ENCODE measurements at regions not wholly inside any gene's neighbourhood (a gene's known extent, or its start where the extent isn't known, plus 50 kb on each side); places are given as distances from the start of the nearest gene placed in this dataset.

DNA sequence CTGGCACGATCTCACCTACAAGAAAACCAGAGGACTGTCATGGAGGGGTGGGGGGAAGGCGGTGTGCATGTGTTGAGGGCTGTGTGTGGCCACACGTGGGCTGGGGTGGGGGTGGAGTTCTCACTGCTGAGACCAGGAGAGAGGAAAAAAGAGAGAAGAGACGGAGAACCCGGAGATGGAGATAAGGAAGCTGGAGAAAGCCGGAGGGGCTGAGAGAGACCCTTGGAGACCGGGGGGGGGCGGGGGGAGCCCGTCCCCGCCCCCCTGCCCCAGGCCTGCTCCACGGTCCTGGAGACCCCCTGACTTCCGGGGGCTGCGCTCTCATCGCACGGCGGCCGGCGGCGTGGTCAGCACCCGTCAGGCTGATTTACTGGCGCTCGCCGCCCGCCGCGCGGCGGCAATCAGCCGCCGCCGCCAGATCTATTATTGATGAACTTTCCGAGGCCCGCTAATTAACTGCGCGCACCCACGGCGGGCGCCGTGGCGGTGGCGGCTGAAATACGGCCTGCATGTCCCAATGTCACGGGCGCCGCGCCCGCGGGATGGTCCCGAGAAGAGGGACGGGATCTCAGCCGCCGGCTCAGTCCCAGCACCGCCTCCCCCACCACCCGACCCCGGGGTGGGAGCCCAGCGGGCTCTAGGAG, 187.4 kb downstream of the MN1 start:
- TF ChIP-seq ARNTL (CRISPR knock-in tag; IDR thresholded peaks at IDR 0.05; ENCODE audit: borderline replicate concordance, low read depth) (no peak), RARB (CRISPR knock-in tag; IDR thresholded peaks at IDR 0.05) (no peak), ZNF8 (CRISPR knock-in tag; IDR thresholded peaks at IDR 0.05) (no peak), ZFP30 (CRISPR knock-in tag; IDR thresholded peaks at IDR 0.05) (no peak), GLIS3 (CRISPR knock-in tag; IDR thresholded peaks at IDR 0.05) (no peak), PATZ1 (CRISPR knock-in tag; IDR thresholded peaks at IDR 0.05; ENCODE audit: borderline replicate concordance) (no peak)
- no peak for ATAC-seq

DNA sequence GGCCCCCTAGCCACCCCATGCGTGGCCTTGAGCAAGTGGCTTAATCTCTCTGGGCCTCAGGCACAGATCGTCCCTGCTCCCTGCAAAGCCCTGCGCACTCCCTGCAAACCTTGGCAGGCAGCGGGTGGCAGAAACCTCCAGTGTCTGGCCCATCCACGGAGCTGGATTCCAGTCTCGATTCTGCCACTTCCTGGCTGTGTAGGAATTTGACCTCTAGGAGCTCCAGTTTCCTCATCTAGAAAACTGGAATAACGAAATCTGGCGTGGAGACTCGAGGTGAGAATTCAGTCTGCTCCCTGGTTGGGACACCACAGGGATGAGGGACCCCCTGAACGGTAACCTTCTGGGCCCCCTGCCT, 186.9 kb downstream of the MN1 start:
- TF ChIP-seq ISL1 (CRISPR knock-in tag; IDR thresholded peaks at IDR 0.05) (no peak), BACH2 (CRISPR knock-in tag; IDR thresholded peaks at IDR 0.05; ENCODE audit: borderline replicate concordance) (no peak), ESRRG (CRISPR knock-in tag; IDR thresholded peaks at IDR 0.05) (no peak)
- ATAC-seq: no peak

- TF ChIP-seq CSDC2 (CRISPR knock-in tag; IDR thresholded peaks at IDR 0.05) (no peak), PATZ1 (CRISPR knock-in tag; IDR thresholded peaks at IDR 0.05; ENCODE audit: borderline replicate concordance) (no peak), TSHZ2 (CRISPR knock-in tag; IDR thresholded peaks at IDR 0.05) (no peak), ARNTL (CRISPR knock-in tag; IDR thresholded peaks at IDR 0.05; ENCODE audit: borderline replicate concordance, low read depth) (no peak), PPARA (CRISPR knock-in tag; IDR thresholded peaks at IDR 0.05; ENCODE audit: borderline replicate concordance) (no peak), ZNF8 (CRISPR knock-in tag; IDR thresholded peaks at IDR 0.05) (no peak), OSR1 (CRISPR knock-in tag; IDR thresholded peaks at IDR 0.05) (no peak), GLIS3 (CRISPR knock-in tag; IDR thresholded peaks at IDR 0.05) (no peak), TCF4 (CRISPR knock-in tag; IDR thresholded peaks at IDR 0.05; ENCODE audit: borderline replicate concordance) (no peak), RARB (CRISPR knock-in tag; IDR thresholded peaks at IDR 0.05) (no peak), ISL1 (CRISPR knock-in tag; IDR thresholded peaks at IDR 0.05) (no peak)
- TF ChIP-seq, protein P1, sequence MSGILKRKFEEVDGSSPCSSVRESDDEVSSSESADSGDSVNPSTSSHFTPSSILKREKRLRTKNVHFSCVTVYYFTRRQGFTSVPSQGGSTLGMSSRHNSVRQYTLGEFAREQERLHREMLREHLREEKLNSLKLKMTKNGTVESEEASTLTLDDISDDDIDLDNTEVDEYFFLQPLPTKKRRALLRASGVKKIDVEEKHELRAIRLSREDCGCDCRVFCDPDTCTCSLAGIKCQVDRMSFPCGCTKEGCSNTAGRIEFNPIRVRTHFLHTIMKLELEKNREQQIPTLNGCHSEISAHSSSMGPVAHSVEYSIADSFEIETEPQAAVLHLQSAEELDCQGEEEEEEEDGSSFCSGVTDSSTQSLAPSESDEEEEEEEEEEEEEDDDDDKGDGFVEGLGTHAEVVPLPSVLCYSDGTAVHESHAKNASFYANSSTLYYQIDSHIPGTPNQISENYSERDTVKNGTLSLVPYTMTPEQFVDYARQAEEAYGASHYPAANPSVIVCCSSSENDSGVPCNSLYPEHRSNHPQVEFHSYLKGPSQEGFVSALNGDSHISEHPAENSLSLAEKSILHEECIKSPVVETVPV (CRISPR knock-in tag; IDR thresholded peaks at IDR 0.05): no peak
- ATAC-seq: no peak
These were observed 186.1 kb downstream of the MN1 start for GRCh38 chr22:27615408-27615807.

GRCh38 chr22:27616033-27616432, 185.5 kb downstream of the MN1 start:
- no peak for ATAC-seq
- no peak for TF ChIP-seq ZC3H10 (CRISPR knock-in tag; IDR thresholded peaks at IDR 0.05)
- TF ChIP-seq, protein P2, sequence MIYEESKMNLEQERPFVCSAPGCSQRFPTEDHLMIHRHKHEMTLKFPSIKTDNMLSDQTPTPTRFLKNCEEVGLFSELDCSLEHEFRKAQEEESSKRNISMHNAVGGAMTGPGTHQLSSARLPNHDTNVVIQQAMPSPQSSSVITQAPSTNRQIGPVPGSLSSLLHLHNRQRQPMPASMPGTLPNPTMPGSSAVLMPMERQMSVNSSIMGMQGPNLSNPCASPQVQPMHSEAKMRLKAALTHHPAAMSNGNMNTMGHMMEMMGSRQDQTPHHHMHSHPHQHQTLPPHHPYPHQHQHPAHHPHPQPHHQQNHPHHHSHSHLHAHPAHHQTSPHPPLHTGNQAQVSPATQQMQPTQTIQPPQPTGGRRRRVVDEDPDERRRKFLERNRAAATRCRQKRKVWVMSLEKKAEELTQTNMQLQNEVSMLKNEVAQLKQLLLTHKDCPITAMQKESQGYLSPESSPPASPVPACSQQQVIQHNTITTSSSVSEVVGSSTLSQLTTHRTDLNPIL (CRISPR knock-in tag; IDR thresholded peaks at IDR 0.05; ENCODE audit: low read depth): no peak
- no peak for TF ChIP-seq ISL1 (CRISPR knock-in tag; IDR thresholded peaks at IDR 0.05)
- TF ChIP-seq BACH2 (CRISPR knock-in tag; IDR thresholded peaks at IDR 0.05; ENCODE audit: borderline replicate concordance): no peak
- TF ChIP-seq OSR1 (CRISPR knock-in tag; IDR thresholded peaks at IDR 0.05): no peak
- TF ChIP-seq PATZ1 (CRISPR knock-in tag; IDR thresholded peaks at IDR 0.05; ENCODE audit: borderline replicate concordance): no peak
- TF ChIP-seq ZFP30 (CRISPR knock-in tag; IDR thresholded peaks at IDR 0.05): no peak
- TF ChIP-seq GLIS3 (CRISPR knock-in tag; IDR thresholded peaks at IDR 0.05): no peak
- TF ChIP-seq, protein P1 (CRISPR knock-in tag; IDR thresholded peaks at IDR 0.05): no peak
- no peak for TF ChIP-seq CSDC2 (CRISPR knock-in tag; IDR thresholded peaks at IDR 0.05)
- TF ChIP-seq TCF4 (CRISPR knock-in tag; IDR thresholded peaks at IDR 0.05; ENCODE audit: borderline replicate concordance): no peak
- no peak for TF ChIP-seq ZNF70 (CRISPR knock-in tag; IDR thresholded peaks at IDR 0.05)
